Stimulated activated CD8-positive, alpha-beta memory T cell treated with anti-CD3 and anti-CD28 coated beads, Interleukin-15, amount 100 ng/mL, for 4 hours (primary cell): ENCODE measurements at regions not wholly inside any gene's neighbourhood (a gene's known extent, or its start where the extent isn't known, plus 50 kb on each side); places are given as distances from the start of the nearest gene placed in this dataset.
"Not testable (repeated sequence)": the region's sequence is repeated elsewhere in the genome, so short reads cannot be mapped to it uniquely, and the experiment has no call there.

Source experiments
- DNase-seq, 2 donors: peaks; one replicate each; pipeline ENCODE4 v3.0.0-alpha.2; 2020; ENCODE audit warnings: low read depth in 2 of 2

DNA sequence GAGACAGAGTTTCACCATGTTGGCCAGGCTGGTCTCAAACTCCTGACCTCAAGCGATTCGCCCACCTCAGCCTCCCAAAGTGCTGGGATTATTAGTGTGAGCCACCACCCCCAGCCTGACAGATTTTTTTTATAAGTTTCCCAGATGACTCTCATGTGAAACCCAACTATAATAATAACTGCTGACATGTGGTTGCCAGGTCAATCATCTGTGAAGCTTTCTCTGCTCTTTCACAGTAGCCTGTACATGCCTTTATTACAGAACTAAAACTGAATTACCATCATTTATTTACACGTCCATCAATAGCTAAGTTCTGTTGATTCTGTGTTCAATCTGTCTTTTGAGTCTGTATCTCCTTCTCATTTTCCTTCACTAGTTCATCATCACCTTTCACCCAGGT is 218.5 kb downstream of the RPS29 start:
- no peak for DNase-seq

DNA sequence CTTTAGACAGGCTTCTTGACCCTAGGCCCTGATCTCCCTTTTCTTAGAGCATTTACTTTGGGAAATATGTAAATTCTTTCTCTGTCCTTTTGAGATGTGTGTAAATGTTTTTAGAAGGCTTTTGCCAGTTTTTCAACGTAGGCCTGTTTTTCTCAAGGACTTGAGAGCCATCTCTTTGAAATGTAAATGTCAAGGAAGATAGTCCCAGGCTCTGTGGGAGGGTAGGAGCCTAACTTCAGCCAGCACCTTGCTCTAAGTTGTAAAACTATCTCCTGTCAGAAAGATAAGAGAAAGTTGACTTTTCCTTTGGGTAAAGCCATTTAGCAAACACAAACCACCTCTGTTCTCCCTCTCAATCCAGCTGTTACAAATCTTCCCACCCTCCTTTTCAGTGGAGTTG is 219.8 kb downstream of the RPS29 start:
- no peak for DNase-seq

DNA sequence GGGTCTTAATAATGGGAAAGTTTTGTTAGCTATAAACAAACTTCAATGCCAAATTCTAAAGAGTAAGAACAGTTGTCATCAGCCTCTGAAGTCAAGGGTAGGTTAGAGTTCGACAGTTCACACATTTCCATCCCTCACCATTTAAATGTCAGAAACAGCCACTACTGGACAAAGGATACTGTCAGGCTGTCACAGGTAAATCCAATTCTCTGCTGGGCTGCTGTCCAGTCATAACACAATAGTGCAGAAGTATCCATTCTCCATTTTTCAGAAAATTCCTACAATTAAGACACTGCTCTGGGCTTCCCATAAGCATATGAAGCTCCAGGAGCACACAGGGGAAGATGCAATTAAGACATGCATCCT is 221.4 kb downstream of the RPS29 start:
- DNase-seq: no peak

DNA sequence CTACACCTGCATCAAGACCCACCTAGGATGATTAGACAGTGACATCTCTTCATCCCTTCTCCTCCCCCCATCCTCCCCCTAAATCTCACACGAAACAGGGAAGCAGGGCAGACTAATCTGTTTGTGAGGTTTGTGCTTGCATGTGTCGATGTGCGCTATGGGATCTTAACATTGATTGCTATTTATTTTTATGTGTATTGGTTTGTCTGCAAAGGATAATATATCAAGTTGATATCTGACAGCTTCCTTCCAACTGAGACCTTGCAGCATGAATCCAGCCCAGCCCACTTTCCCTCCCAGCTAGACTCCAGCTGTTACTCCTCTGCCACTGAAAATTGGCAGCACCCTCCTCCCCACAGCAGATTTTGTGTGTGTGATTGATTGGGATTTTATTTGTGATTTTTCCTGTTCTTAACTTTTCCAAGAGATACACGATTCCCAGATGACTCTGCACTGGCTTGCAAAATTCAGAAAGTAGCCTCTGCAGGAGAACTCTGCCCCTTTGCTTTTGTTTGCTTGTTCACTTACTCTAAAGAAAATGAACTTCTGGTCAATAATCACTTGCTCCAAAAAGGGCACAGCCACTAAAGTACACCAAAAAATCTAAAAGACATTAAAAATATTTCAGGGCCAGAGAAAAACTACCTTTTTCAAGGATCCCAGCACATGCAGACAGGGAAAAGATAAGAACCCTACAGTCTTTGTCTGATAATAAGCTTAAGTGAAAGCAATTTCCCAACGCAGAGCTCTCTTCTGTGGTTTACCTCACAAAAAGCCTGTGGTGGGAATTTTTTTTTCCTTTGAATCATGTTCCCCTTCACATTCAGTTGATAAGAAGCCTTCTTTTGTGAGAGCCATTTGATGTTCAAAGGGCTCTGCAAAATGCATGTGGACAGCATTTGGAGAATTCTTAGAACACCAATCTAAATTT is 222.1 kb downstream of the RPS29 start:
- no peak for DNase-seq

DNA sequence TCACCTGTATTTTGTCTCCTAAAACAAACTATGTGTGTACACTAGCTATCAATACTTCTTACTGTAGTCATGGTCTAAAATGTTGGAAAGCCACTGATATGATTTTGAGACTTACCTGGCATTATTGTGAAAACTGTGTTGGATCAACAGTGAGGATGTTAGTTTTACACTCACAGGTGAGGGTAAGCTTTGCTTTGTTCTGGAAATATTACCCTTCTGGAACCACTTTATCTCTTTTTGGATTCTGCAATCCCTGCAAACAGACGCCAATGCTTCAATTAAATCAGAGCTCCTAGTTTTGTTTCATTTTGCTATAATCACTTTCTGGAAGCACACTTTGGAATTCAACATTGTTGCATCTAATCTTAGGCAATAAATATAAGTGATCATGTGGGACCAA is 223.3 kb downstream of the RPS29 start:
- DNase-seq: no peak

DNA sequence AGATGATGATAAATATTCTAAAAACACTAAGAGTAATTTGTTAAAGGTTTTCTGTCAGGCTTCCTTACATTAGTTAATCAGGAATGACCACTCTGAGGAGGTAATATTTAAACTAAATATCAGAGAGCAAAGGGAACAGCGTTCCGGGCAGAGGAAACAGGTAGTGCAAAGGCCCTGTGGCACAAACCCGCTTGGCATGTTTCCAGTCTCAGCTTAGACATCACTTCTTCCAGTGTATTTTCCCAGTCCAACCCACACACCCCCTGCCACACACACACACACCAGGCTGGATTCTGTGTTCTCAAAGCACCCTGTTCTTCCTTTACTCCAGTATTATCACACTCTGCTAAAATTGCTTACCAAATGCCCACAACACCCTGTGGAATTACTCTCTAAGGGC is 247.1 kb downstream of the RPS29 start:
- DNase-seq: no peak

DNA sequence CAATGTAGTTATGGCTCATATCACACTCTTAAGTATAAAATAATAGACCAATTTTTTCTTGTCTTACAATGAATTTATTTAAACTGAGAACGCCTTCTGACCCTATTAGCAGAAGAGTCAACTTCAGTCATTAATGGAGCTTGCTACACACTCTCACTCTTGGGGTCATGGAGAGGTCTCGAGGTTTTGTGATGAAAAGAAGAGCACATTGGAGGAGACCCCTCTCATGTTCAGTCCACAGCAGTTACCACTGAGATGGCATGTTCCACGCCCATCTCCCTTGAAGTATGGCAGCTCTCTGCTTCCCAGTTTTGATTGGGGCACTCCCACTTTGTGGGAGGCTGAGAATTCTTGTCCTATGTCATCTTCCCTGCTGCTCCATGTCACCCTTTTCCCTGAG is 266.4 kb downstream of the RPS29 start:
- DNase-seq: no peak

DNA sequence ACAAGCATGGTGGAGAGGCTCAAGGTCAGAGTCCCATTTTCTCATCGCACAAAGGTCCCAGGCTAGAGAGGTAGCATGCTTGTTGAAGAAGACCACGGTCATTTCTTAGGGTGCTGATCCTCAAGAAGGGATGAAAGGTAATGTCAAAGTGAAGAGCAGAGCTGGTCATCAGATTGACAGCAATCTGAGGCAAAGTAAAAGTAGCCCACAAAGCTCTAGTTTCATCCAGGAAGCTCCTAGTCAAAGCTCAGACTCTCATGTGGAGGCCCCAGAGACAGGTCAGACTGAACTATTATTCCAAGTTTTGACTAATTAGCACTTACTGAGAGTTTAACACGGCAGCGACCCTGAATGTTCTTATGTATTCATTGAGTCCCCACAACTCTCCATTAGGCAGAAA is 270.6 kb downstream of the RPS29 start:
- DNase-seq: no peak

DNA sequence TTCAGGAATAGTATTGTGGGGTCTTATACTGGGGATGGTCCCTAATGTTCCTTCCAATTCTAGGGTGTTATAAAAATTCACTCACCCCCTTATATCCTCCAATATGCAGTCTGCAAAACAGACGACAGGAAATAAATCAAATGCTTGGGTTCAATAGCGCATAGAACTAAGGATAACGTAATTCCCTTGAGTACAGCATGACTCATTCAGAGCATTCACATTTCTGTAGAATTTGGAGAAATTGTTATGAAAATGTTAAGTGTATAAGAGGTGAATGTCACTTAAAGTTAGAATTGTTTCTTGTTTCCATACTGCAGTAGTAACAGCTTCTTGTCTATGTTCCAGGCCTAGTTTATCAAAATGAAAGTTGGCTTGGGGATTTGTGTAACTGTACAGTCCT is 271.4 kb downstream of the RPS29 start:
- no peak for DNase-seq

DNA sequence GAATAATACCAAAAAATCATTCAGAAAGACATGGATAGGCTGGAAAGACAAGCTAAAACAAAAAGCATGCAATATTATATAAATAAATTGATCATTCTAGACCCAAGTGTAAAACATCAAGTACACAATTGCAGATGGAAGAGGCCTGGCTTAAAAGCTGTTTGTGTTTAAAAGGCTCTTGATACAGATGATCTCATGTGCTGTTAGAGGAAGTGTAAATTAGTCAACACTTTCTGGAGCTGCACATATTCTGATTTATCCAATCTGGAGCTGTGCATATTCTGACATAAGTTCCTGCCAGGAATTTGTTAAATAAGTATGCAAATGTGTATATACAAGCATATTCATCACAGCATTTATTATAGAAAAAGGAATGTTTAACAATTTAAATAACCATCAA is 273.1 kb downstream of the RPS29 start:
- DNase-seq: no peak

DNA sequence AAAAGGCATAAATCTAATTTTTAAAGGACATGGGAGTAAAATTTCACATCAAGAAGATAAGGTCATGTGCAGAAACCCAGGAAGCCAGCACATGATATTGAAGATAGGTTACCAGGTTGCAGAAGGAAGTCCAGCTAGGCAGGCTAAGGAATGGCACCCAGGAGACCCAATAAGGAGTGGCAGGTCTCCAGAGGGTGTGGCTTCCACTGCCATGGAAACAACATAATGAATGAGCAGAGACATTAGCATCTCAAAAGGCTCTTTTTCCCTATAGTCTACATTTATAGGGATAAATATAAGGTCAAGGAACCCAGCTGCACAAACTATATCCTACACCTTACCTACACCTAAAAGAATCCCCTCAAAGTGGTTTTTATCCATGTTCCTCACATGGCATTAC is 275.9 kb downstream of the RPS29 start:
- no peak for DNase-seq

DNA sequence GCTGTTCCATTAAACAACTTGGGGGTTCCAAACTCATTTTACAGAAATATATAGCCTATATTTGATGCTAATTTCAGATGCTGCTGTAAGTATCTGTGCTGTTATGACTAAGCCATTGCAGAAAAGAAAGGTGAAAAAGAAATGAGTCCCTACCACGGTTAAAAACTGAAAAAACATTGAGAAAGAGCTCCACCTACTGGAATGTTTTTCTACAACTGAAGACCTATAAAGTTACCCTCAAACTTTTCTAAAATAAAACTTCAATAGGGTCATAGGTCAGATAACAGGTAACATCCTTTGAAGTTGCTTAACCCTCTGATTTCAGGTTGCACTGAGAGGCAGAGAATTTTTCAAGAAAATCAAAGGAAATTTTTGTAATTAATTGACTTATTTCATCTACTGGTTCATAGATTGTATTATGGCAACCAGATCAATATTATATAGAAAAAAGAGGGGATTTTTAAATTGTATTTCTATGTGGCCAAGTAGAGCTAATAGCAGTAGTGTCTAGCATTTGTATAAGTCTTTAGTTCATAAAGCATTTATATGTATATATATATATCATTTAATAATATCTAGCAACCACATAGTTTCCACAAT is 279.9 kb downstream of the RPS29 start:
- no peak for DNase-seq

DNA sequence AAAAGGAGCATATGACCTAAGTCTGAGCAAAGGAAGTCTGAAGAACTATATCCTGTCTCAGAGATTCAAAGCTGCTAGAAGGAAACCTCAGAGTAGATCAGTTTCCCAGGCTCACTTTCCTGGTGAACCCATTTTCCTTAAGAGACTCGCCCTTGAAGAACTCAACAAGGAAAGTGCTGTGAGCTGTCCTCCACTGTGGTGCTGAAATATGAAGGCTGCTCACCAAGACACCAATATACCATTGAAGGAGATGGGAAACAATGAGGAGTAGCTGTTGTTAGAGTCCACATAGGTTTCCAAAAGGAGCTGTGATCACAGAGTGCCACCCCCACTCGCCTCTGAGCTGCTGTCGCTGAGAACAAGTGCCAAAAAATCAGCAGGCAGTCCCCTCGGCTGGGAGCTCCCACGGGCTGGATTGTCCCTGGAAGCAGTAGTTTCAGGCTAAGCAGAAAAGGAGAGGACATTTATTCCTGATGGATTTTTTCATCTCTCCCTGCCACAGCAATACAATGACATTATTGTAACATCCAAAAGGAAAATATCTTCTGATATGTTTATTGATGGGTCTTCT is 282.1 kb downstream of the RPS29 start:
- DNase-seq: no peak

DNA sequence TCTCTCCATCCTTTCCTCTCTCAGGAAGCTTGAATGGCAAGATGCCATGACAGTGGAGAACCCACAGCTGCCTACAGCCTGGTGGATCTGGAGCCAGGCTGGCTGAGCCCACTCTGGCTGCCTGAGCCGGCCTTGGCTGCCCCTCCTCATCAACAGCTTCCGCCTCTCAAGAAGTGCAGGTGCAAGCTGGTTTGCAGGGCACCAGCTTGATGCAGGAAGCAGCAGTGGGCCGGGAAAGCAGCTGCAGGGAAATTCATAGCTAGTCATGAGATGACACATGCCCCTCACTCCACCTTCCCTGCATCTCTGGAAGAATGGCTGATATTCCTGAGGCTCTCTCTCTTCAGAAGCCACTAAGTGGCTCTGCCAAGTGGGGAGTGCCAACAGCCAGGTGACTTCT is 289.1 kb downstream of the RPS29 start:
- DNase-seq: no peak

DNA sequence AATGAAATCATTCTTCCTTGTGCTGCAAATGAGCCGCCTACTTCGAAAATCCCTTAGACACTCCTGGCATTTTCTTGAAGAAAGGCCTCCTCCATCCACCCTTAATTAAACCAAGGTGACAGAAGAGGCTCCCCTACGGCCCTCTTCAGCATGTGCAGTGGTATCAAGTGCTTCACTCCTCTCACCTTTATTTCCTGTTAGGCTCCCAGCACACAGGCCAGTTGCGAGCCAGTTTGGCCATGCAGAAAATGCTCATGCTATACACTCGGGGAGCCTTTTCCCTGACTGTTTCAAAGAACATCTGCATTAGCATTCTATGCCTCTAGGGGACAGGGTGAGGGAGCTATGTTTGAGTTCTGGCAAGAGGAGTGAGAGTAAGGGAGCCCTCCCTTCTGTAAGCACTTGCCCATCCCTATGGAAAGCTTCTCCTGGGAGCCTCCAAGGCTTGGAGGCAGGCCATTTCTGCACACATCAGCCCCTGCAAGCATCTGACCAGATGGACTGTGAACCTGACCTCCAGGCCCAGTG is 291.5 kb downstream of the RPS29 start:
- no peak for DNase-seq

DNA sequence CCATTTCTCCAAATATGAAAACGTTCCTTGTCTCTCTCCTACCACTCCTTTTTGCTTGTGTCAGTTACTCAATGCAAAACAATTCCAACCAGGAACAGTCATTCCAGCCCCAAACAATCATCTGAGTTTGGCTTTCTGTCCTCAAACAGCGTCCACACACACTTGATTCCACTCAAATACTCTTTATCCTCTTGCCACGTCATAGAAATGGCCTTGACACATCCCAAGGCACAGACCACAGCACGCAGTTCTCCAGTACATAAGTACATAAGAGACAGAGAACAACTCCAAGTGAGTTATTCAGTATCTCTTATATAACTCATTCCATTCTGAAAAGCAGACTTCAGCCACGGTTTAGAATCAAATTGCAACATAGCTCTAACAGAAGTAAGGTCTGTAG is 299.2 kb downstream of the RPS29 start:
- DNase-seq: no peak

DNA sequence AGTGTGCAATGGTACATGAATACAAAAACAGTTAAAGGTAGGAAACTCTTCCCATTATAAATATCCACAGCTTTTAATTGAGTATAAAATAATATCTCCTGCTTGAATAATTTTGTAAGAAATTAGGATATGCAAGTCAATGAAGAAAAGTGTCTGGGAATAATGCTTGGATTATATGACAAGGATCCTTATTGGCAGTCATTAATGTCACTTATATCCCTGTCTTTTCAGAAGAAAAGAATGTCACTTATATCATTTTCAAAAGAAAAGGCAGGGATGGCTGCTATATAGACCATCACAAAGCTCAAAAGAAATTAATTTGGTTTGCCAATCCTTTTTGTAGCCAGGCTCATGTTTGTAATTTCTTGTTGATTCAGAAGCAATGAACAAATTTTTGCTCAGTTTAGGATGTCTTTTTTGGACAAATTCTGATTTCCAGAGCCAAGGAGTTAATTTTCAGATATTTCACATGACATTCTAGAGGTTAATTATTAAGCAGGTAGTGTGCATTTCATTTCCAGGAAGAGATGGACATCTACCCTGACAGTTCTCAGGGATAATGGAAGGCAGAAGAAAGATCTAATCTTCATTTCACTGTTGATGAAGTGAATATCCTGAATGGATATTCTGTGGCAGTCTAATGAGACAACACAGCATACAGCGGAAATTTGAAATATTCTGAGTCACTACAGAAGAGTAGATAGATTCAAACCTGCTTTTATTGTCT is 299.8 kb downstream of the RPS29 start:
- no peak for DNase-seq

DNA sequence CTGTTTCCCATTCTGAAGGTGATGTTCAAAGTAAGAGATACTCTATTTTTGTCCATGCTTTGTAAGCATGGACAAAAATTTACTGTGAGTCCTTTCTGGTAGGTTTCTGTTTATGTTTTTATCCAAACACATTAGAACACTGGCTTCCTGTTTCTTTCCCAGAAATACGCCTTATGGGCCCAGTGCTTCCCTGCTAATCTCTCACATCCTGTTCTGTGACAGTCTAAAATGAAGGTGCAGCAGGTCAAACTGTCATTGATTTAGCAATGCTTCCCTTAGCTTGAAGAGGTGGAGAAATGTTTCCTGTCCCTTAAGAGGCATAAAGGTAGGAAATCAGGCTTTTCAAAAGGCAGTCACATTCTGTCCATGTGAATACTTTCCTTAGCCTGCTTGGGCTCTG is 305.6 kb downstream of the RPS29 start:
- no peak for DNase-seq

DNA sequence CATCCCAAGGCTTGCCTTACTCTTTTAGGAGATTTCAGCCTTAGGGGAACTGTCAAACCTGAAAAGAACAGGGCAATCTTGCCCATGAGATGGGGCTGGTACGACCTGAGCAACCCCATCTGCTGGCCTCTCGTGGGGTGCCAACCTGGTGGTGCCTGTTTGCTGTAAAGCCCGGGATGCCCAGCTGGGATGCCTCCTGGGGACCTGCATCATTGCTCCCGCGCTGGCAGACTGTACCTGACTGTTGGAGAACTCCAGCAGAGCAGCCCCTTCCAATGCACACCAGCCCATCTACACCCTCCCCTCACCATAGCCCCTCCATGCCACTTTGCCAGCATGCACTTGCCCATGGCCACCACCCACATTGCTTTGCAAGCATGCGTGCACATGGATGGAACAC is 335.7 kb downstream of the RPS29 start:
- DNase-seq: no peak

DNA sequence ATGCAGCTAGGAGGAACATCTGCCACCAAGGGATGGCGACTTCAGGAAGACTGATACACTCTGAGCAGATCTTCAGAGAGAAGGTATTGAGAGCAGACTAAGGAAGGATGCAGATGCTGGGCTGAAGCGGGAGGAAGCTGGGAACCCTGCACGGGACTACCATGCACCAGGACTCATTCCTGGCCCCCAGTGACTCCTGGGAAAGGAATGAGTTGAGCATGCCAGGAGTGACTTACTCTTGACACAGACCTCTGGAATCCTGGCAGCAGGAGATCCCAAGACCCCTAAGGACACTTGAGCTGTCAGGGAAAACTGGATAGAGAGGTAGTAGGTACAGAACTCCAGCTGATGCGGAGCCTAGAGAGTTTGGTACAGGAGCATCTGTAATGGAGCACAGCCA is 336.1 kb downstream of the RPS29 start:
- no peak for DNase-seq

DNA sequence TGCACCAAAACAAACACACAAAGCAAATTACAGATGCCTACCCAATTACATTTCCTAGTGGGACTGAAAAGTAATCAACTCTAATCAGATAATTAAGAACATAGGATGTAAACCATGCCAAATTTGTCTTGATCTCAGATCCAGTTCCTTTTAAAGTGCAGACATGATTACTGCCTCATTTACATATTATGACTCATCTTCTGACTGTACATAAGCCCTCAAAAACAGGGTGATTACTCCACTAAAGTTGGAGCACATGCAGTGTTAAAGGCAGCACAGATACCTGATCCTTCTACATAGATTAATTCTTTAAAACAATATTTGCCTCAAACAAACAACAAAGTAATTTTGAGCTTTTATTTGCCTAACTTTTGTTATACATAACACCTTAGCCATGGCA is 337.2 kb downstream of the RPS29 start:
- DNase-seq: no peak

DNA sequence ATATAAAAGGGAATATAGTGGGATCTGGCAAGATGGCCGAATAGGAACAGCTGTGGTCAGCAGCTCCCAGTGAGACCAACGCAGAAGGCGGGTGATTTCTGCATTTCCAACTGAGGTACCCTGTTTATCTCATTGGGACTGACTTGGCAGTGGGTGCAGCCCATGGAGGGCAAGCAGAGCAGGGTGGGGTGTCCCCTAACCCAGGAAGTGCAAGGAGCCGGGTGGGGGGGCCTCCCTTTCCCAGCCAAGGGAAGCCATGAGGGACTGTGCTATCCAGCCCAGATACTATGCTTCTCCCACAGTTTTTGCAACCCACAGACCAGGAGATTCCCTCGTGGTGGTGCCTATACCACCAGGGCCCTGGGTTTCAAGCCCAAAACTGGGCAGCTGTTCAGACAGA is 342.4 kb downstream of the RPS29 start:
- DNase-seq: not testable (repeated sequence)
